Right hindlimb (tissue), 1 donor: ENCODE measurements at regions not wholly inside any gene's neighbourhood (a gene's known extent, or its start where the extent isn't known, plus 50 kb on each side); places are given as distances from the start of the nearest gene placed in this dataset.

Source experiments
- DNase-seq: peaks from one replicate; pipeline ENCODE4 v3.0.0-alpha.2; 2018

DNA sequence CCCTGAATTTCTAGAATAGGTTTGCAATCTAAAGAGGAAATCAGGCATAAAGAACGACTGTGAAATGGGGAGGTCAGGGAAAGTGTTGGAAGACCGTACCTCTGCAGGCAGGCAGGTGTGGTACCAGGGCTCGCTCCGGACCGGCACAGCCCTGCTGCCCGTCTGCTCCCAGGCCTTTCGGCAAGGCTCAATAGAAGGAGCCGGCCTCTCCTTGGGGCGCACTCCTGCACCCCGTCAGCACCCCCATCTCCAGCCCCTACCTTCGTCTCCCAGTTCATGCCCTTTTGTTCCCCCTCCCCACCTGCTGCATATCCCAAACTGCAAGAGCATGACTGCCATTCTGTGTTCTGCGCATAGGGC lies 139.8 kb upstream of the SOX1 start:
- DNase-seq: no peak

DNA sequence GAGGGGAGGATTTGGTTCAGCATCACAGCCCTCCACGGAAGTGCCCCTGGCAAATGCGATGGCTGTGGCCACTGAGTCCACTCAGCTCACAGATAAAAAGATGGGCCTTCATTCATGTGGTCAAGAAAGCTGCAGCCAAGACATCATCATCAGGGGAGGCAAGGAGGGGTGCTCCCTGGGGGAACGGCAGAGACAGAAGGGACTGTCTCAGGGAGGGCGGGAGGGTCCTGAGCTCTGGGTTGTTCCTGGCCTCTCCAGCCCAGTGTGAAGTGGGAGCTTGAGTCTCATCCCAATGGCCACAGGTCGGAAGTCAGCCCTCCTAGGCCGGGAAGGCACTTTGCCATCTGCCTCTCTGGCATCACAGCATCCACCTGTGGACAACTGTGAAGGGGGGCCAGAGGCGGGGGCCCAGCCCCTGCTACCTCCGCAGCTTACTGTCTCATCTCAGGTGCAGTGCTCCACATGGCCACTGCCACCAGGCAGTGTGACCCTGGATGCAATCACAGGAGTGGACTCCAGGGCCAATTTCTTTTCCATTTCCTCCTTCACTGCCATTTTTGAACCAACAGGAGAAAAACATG lies 137.8 kb upstream of the SOX1 start:
- no peak for DNase-seq

DNA sequence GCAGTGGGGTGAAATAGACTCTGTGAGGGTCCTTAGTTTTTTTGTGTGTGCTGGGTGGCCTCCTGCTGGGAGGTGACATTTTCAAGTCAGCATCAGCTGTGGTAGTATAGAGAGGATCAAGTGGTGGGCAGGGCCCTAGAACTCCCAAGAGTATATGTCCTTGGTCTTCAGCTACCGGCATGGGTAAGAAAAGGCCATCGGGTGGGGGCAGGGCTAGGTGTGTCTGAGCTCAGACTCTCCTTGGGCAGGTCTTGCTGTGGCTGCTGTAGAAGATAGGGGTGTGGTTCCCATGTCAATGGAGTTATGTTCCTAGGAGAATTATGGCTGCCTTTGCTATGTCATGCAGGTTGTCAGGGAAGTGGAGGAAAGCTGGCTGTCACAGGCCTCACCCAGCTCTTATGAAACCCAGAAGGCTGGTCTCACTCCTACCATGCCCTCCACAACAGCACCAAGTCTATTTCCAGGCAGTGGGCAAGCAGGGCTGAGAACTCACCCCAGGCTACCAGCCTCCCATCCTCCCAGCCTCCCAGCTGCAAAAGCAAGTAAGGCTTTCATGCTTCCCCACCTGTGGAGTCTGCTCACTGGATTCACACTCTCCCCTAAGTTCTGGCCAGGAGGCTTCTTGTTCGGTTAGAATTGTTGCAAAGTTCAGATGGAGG lies 130.6 kb upstream of the SOX1 start:
- no peak for DNase-seq

GRCh38 chr13:111937777-111938311 lies 129.1 kb upstream of the SOX1 start:
- no peak for DNase-seq

- DNase-seq: no peak
These were observed 127.9 kb upstream of the SOX1 start for GRCh38 chr13:111938741-111939665.

- no peak for DNase-seq
These were observed 127.2 kb upstream of the SOX1 start for GRCh38 chr13:111939666-111940278.

- DNase-seq: no peak
These were observed 126.1 kb upstream of the SOX1 start for GRCh38 chr13:111940892-111941291.

DNA sequence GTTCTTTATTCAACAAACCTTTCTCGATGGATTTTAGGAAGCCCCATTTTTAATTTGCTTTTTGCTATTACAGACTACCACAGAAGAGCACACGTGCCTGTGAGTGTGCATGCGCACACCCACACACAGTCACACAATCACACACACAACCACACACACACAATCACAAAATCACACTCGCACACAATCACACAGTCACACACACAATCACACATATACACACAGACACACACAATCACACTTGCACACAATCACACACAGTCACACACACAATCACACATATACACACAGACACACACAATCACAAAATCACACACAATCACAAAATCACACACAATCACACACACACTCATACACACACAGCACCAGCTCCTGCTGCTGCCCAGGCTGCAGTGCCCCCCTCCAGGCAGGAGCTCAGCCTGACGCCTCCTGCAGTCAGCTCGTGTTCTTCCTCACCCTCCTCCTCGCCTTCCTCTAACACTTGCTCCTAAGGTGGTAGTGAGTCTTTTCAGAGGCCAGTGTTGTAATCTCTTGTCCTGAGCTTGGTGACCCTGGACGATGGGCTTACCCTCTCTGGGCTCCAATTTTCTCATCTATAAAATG lies 125.0 kb upstream of the SOX1 start:
- no peak for DNase-seq

DNA sequence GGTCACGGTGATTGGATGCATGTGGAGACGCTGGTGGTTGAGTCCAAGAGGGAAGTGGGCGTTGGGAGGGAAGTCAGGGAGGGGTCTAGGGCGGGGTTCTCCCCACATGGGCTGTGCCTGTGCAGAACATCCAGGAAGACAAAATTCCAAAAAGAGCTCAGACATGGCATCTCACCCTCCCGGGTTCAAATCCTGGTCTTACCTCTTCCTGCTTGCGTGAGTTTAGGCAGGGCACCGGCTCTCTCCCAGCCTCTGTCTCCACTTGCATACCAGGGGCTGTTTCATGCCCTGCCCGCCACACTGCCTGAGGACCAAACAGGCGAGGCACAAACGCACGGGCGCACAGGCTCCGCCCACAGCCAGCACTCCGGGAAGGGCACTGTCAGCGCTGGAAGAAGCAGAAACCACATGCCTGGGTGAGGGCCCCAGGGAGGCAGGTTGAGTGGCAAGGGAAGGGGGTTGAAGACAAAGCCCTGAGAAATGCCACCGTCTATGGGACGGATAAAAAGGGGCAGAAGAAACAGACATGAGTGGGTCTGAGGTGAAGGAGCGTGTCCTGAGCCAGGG lies 123.6 kb upstream of the SOX1 start:
- no peak for DNase-seq

GRCh38 chr13:111944171-111944583 lies 122.8 kb upstream of the SOX1 start:
- DNase-seq: no peak

GRCh38 chr13:111945086-111945485 lies 121.9 kb upstream of the SOX1 start:
- DNase-seq: no peak

- DNase-seq: no peak
These were observed 120.7 kb upstream of the SOX1 start for GRCh38 chr13:111946214-111946613.

- DNase-seq: no peak
These were observed 119.7 kb upstream of the SOX1 start for GRCh38 chr13:111947026-111947810.

DNA sequence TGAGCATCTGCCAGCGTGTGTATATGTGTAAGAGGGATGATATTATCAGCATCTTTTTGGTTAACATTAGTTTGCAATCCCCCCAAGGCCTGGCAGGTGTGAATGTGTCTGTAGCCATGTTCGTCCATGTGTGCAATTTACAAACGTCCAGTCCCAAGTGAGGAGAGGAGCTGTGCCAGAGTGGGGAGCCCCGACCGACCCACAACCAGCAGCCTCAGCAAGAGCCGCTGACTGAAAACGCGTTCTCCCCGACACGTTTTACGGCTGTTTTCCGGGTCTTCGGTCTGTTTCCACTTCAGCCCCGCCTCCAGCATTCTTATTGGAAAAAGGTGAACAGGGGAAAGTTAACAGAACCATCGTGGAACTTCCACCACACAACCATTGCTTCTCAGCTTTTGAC lies 119.1 kb upstream of the SOX1 start:
- no peak for DNase-seq

DNA sequence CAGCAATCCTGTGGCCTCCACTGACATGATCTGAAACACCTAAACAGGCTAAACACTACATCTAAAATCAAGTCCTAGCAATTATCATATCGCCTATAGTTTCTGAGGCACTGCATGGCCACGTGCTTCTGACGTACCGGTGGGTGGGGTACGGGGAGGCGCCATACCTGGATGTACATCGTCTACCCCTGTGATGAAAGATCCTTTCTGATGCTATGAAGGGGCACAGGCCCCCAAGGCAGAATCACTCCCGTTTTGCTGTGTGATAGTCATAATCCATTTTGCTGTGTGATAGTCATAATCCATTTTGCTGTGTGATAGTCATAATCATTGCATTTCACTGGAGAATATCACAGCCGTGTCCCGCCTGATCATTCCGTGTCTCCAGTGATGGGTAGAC lies 118.7 kb upstream of the SOX1 start:
- DNase-seq: no peak

DNA sequence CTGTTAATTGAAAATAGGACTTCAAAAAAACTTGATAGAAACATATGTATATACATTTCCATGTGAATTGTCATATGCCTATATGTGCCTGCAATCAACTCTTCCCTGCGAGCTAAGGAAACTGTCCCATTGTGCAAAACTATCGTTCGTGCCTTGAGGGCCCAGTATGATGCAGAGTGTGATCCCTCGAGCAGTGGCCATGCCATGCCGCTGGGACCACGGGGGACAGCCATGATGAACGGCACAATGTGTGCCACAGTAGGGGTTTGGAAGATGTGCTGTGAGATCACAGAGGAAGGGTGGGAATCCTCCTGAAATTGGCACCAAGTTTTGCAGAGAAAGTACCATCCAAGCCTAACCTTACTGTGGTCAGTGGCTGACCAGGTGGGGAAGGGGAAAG lies 118.1 kb upstream of the SOX1 start:
- no peak for DNase-seq

GRCh38 chr13:111949311-111949710 lies 117.6 kb upstream of the SOX1 start:
- no peak for DNase-seq

- no peak for DNase-seq
These were observed 116.3 kb upstream of the SOX1 start for GRCh38 chr13:111950697-111951096.

DNA sequence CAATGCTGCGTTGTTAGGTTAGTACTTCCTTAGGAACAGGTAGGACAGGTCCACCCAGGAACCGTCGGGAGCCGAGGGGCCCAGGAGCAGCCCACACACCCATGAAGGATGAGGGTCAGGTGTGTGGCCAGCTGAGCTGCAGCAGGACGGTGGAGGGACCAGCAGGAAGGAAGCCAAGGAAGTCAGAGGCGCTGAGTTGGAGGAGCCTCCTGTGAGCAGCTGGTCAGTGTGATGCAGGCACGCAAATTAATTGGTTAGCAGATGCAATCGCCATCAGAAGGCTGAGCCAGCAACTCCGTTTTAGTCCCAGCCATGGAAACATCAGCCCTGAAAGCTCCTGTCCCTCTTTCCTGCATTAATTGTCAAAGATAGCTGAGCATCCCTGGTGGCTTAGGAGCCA lies 114.9 kb upstream of the SOX1 start:
- no peak for DNase-seq

- DNase-seq: no peak
These were observed 114.1 kb upstream of the SOX1 start for GRCh38 chr13:111952814-111953213.

DNA sequence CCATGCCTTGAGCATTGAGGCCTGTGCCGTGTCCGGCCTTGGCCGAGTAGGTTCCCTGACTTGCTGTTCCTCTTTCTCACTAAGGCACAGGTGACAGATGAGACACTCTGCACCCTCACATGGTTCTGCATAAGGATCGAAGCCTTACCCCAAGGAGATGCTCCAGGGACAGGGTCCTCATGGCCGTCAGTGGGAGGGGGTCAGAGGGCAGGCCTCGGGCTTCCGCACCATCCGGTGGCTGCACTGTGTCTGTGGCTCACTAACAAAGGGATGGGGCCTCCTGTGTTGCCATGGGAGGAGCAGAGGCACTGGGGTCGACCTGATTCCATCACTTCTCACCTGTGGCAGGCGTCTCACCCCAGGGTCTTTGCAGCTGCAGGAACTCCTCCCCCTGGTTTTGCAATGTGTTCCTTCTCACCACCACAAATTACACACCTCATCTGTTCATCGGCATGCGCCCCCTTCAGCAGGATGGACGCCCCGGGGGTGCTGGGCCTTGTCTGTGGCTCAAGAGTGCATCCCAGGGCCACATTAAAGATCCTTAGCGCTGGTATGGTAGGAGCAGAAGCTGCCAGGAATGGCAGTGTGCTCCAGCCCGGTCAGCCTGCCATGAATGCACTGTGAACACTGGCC lies 113.3 kb upstream of the SOX1 start:
- DNase-seq: no peak
